ENCODE measurements at regions not wholly inside any gene's neighbourhood (a gene's known extent, or its start where the extent isn't known, plus 50 kb on each side); places are given as distances from the start of the nearest gene placed in this dataset.

DNA sequence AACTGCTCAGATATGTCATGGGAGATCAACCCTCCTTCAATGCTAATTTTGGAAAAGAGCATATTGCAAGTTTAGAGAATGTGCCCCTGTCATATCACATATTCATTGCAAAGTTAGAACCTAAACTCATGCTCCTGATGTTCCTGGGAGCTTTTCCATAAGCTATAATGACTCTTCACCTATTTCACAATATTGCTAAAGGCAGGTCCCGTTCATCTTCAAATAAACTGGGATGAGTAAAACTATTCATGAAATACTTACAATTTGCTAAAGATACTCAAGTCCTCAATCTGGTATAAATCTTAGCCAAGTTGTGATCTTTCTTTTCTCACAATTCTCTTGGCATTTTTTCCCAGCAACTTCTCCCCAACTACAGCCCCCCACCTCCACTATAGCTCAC lies 121.7 kb upstream of the TNFAIP3 start:
- DNase-seq (ENCODE audit: low read depth) = no peak
- H3K4me3 ChIP-seq (ENCODE audit: low read depth, low read length) = no peak overlapping the region
- TF ChIP-seq, protein P1, sequence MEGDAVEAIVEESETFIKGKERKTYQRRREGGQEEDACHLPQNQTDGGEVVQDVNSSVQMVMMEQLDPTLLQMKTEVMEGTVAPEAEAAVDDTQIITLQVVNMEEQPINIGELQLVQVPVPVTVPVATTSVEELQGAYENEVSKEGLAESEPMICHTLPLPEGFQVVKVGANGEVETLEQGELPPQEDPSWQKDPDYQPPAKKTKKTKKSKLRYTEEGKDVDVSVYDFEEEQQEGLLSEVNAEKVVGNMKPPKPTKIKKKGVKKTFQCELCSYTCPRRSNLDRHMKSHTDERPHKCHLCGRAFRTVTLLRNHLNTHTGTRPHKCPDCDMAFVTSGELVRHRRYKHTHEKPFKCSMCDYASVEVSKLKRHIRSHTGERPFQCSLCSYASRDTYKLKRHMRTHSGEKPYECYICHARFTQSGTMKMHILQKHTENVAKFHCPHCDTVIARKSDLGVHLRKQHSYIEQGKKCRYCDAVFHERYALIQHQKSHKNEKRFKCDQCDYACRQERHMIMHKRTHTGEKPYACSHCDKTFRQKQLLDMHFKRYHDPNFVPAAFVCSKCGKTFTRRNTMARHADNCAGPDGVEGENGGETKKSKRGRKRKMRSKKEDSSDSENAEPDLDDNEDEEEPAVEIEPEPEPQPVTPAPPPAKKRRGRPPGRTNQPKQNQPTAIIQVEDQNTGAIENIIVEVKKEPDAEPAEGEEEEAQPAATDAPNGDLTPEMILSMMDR (conservative IDR thresholded peaks at IDR 0.05; ENCODE audit: low read depth, low read length) = no peak

DNA sequence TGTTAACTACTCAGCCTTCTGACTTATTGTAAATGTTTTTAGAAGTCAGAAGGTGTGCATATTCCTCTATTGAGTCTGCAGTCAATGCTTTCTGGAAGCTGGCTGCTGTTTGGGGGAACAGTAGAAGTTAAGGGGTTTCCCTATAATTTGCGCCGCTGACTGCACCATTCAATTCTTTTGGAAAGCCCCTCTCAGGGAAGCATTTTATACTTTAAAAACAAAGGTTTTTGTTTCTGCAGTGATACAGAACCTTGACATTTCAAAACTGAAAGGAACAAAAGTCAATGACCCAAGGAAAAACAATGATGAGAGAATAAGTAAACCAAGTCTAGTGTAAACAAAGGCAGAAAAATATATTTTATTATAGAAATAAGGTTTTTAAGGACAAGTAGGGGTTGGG lies 120.8 kb upstream of the TNFAIP3 start:
- TF ChIP-seq, protein P1 (conservative IDR thresholded peaks at IDR 0.05; ENCODE audit: low read depth, low read length) = no peak
- no peak overlapping the region for H3K4me3 ChIP-seq (ENCODE audit: low read depth, low read length)
- DNase-seq (ENCODE audit: low read depth) = no peak

DNA sequence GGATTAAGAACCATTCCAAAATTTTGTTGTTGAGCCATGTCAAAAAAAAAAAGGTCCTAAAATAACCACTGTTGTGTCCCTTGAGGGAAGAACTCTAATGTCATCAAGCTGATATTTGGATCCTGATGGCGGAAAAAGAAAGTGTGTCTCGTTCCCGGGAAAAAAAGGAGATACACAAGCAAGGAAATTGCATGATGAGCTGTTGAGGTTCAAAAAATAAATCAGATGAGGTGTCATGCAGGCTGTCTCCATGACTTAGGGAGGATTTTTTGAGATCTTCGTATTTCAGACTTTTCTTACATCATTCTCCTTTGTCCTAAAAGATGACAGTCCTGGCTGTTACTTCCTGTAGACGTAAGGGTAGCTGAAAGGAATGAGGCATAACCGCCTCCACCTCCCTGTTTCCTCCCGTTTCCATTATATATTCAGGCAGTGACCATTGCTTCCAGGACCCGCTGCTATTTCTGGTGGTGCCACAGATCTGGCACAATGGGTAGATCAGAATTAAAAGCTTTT lies 117.3 kb upstream of the TNFAIP3 start:
- TF ChIP-seq, protein P1 (conservative IDR thresholded peaks at IDR 0.05; ENCODE audit: low read depth, low read length) = no peak
- DNase-seq (ENCODE audit: low read depth) = no peak
- no peak overlapping the region for H3K4me3 ChIP-seq (ENCODE audit: low read depth, low read length)

DNA sequence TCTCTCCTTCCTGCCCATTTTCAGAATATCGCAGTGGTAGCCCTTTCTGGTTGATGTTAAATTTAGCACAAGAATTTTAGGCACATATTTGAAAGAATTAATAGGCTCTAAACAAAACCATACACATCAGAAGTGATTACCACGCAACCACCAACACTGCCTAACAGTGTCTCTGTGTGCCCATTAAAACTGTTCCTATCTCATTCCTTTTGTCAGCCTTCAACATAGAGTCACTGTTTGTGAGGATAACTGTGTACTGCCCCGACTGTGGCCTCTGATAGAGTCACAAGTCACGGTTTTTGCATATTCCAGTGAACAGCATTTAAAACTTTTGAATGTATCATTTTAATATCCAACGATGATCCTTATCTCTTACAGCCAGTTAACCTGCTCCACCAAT lies 116.8 kb upstream of the TNFAIP3 start:
- DNase-seq (ENCODE audit: low read depth) = no peak
- TF ChIP-seq, protein P1 (conservative IDR thresholded peaks at IDR 0.05; ENCODE audit: low read depth, low read length) = no peak
- H3K4me3 ChIP-seq (ENCODE audit: low read depth, low read length) = no peak overlapping the region

DNA sequence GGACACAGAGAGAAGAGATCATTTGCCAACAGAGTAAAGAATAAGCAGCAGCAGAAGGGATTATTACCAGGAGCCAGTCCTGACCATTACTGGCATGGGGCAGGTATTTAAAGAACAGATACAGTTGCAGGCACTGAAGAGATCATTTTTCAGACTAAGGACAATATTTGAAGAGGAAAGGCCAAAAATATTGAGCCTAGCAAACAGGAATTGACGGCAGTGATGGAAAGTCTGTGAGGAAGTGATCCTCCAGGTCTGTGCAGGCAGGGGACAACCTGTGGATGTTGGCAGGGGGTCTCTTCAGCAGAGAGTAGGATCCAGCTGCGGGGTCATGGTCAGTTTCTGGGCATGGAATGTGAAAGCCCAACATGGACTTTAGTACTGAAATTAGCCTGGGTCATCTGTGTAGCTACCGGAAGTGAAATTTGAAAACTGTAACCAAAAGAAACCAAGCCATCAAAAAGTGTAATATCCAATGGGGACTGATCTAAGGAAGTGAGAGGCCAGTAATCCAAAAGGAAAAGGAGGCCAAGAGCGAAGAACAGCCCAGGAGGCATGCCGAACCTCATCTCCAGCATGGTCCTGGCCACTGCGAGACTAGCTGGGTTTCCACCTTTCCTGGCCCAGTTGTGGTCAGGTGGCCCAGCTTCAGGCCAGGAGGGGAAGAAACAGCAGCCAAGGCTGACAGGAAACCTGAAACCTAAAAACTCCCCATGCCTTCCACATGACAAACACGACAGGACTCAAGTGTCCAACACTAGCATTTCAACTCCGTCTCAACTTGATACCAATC lies 115.1 kb upstream of the TNFAIP3 start:
- TF ChIP-seq, protein P1 (conservative IDR thresholded peaks at IDR 0.05; ENCODE audit: low read depth, low read length) = no peak

DNA sequence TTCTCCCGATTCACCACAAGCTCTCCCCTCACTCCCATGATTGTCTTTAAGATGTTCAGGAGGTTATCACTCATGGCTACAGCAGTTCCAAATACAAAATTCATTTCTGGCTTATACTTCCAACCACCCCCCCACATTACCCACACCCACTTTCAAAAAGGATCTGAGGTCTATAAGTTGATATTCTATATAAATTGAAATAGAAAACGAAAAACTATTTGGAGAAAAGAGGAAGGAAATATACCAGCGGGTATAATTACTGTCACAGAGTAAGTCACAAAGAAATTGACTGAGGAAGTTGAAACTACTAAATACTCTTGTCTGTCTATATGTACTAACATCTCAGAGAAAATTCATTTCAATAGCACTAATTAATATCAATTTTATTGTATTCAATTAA lies 112.7 kb upstream of the TNFAIP3 start:
- TF ChIP-seq, protein P1 (conservative IDR thresholded peaks at IDR 0.05; ENCODE audit: low read depth, low read length) = no peak
- H3K4me3 ChIP-seq (ENCODE audit: low read depth, low read length) = no peak overlapping the region
- DNase-seq (ENCODE audit: low read depth) = no peak

More for the DNA sequence above, 115.1 kb upstream of the TNFAIP3 start:
- H3K4me3 ChIP-seq (ENCODE audit: low read depth, low read length) = no peak overlapping the region
- no peak for DNase-seq (ENCODE audit: low read depth)

DNA sequence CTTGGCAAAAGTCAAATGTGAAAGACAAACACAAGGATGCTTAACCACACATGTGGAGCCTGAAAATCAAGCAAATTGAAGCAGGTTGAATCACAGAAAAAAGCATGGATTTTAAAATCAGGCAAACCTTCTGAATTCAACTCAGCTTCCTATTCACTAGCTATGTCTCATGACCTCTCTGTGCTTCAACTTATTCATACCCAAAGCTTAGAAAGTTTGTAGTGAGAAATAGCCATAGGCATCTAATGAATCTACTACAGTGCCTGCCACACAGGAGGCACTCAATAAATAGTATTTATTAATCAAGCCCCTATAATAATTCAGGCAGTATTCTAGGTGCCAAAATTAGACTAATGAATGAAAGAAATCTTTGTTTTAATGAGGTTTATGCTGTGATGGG lies 112.2 kb upstream of the TNFAIP3 start:
- DNase-seq (ENCODE audit: low read depth) = no peak
- H3K4me3 ChIP-seq (ENCODE audit: low read depth, low read length) = no peak overlapping the region
- TF ChIP-seq, protein P1 (conservative IDR thresholded peaks at IDR 0.05; ENCODE audit: low read depth, low read length) = no peak
